ENCODE measurements at regions not wholly inside any gene's neighbourhood (a gene's known extent, or its start where the extent isn't known, plus 50 kb on each side); places are given as distances from the start of the nearest gene placed in this dataset.

DNA sequence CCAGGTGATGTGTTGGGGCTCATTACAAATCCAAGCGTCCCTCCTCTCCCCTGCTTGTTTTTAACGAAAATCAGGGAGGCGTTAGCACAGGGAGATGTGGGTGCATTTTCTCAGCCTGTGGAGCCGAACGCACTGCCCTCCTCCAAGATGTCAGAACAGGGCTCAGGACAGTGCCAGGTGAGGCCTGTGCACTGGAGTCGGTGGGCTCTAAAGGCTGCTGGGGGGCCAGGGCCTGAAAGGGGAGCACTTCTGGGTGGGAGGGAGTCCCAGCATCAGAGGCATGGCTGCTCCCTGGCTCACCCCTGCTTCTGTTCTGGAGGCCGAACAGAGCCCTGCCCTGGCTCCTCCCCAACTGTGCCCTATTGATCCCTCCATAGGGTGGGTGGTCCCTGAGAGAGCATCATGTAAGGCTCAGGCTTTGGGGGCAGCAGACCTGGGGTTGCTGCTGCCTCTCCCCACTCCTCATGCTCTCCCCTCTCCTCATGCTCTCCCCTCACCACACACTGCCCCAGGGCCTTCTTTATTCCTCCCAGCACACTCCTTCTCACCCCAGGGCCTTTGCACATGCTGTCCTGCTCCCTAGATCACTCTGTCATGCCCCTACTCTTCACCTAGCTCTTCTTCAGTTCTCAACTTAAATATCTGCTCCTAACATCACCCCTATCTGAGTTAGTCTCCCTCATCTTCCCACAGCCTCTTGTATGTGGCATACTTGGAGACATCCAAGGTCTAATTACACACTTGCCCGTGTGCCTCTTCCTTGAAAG is 725.2 kb downstream of the PTPRU start:
- DNase-seq (ENCODE audit: low read depth, low spot score) = no peak
- H3K27ac ChIP-seq (ENCODE audit: control insufficient read depth, insufficient read depth) = no peak overlapping the region
- no peaks in the 10 kb centered on the region for H3K79me2 ChIP-seq (ENCODE audit: control insufficient read depth, insufficient read depth, low read length)
- in situ Hi-C loops (cut with MboI) = no loop called here
- ChIA-PET POLR2A (no interaction called here), SMC1A (ENCODE audit: uncharacterized antibody, unreplicated experiment) (no interaction called here), CTCF (no interaction called here), RAD21 (ENCODE audit: unreplicated experiment) (no interaction called here)
- no peaks in the 10 kb centered on the region for H3K4me1 ChIP-seq (ENCODE audit: control insufficient read depth, insufficient read depth, low read length)
- no peak overlapping the region for H3K4me3 ChIP-seq
- intact Hi-C loops (cut with micrococcal nuclease; ENCODE audit: unreplicated experiment) = no loop called here
- WGBS (ENCODE audit: insufficient coverage, insufficient replicate concordance, low lambda C conversion rate, missing lambda C conversion rate) = 18% methylated on average over 8 of the region's 8 CpGs
- no peak overlapping the region for H3K9ac ChIP-seq (ENCODE audit: control insufficient read depth, insufficient read depth, low read length)
- no peak for ATAC-seq
- no peaks in the 10 kb centered on the region; a peak in 1 of 4 replicates for H3K27me3 ChIP-seq (replicated peaks in 1 of 2; ENCODE audit: control insufficient read depth in 2 of 2, insufficient read depth in 2 of 2, low read length in 1 of 2)
- FAIRE-seq = no peak
- H2AFZ ChIP-seq (ENCODE audit: control insufficient read depth, low read depth, low read length) = no peak overlapping the region
- no TSS peak for BruUV-seq (replicated peaks)
- H3K9me3 ChIP-seq (replicated peaks; ENCODE audit: control insufficient read depth, insufficient read depth, low read length) = no peaks in the 10 kb centered on the region
- H3K4me2 ChIP-seq (ENCODE audit: control insufficient read depth, insufficient read depth) = no peak overlapping the region
- no peaks in the 10 kb centered on the region for H3K36me3 ChIP-seq (ENCODE audit: control insufficient read depth in 2 of 2, insufficient read depth in 2 of 2, low read length in 1 of 2)
- H4K20me1 ChIP-seq (ENCODE audit: control insufficient read depth, insufficient read depth) = no peaks in the 10 kb centered on the region
- no peak for TF ChIP-seq EP300 (IDR thresholded peaks at IDR 0.05; ENCODE audit: borderline replicate concordance in 1 of 2, control insufficient read depth in 1 of 2, low read depth in 2 of 2, low read length in 2 of 2)
- TF ChIP-seq ZBED1 (IDR thresholded peaks at IDR 0.05; ENCODE audit: borderline replicate concordance) = no peak
- TF ChIP-seq PAX8 (IDR thresholded peaks at IDR 0.05) = no peak
- TF ChIP-seq, protein P1, sequence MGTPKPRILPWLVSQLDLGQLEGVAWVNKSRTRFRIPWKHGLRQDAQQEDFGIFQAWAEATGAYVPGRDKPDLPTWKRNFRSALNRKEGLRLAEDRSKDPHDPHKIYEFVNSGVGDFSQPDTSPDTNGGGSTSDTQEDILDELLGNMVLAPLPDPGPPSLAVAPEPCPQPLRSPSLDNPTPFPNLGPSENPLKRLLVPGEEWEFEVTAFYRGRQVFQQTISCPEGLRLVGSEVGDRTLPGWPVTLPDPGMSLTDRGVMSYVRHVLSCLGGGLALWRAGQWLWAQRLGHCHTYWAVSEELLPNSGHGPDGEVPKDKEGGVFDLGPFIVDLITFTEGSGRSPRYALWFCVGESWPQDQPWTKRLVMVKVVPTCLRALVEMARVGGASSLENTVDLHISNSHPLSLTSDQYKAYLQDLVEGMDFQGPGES (IDR thresholded peaks at IDR 0.05) = no peak
- TF ChIP-seq ZZZ3 (IDR thresholded peaks at IDR 0.05; ENCODE audit: control insufficient read depth, insufficient read length, low read depth) = no peak

- FAIRE-seq = no peak
- H3K36me3 ChIP-seq (ENCODE audit: control insufficient read depth in 2 of 2, insufficient read depth in 2 of 2, low read length in 1 of 2) = no peaks in the 10 kb centered on the region
- no peak for DNase-seq (ENCODE audit: low read depth, low spot score)
- CTCF ChIA-PET = no interaction called here
- H3K27ac ChIP-seq (ENCODE audit: control insufficient read depth, insufficient read depth) = no peak overlapping the region
- H3K9me3 ChIP-seq (replicated peaks; ENCODE audit: control insufficient read depth, insufficient read depth, low read length) = no peaks in the 10 kb centered on the region
- RAD21 ChIA-PET (ENCODE audit: unreplicated experiment) = no interaction called here
- 8% methylated on average over 10 of the region's 10 CpGs for WGBS (ENCODE audit: insufficient coverage, insufficient replicate concordance, low lambda C conversion rate, missing lambda C conversion rate)
- POLR2A ChIA-PET = no interaction called here
- H2AFZ ChIP-seq (ENCODE audit: control insufficient read depth, low read depth, low read length) = no peak overlapping the region
- in situ Hi-C loops (cut with MboI) (no loop called here), intact Hi-C loops (cut with micrococcal nuclease; ENCODE audit: unreplicated experiment) (no loop called here)
- ATAC-seq = no peak
- H3K4me1 ChIP-seq (ENCODE audit: control insufficient read depth, insufficient read depth, low read length) = no peaks in the 10 kb centered on the region
- SMC1A ChIA-PET (ENCODE audit: uncharacterized antibody, unreplicated experiment) = no interaction called here
- no peak overlapping the region for H3K4me3 ChIP-seq
- H3K79me2 ChIP-seq (ENCODE audit: control insufficient read depth, insufficient read depth, low read length) = no peaks in the 10 kb centered on the region
- H3K9ac ChIP-seq (ENCODE audit: control insufficient read depth, insufficient read depth, low read length) = no peak overlapping the region
- H4K20me1 ChIP-seq (ENCODE audit: control insufficient read depth, insufficient read depth) = no peaks in the 10 kb centered on the region
- H3K4me2 ChIP-seq (ENCODE audit: control insufficient read depth, insufficient read depth) = no peak overlapping the region
- no peaks in the 10 kb centered on the region; a peak in 1 of 4 replicates for H3K27me3 ChIP-seq (replicated peaks in 1 of 2; ENCODE audit: control insufficient read depth in 2 of 2, insufficient read depth in 2 of 2, low read length in 1 of 2)
- BruUV-seq (replicated peaks) = no TSS peak
- TF ChIP-seq PML (IDR thresholded peaks at IDR 0.05; ENCODE audit: low read length) (no peak), IKZF1 (conservative IDR thresholded peaks at IDR 0.05) (no peak), EP300 (IDR thresholded peaks at IDR 0.05; ENCODE audit: borderline replicate concordance in 1 of 2, control insufficient read depth in 1 of 2, low read depth in 2 of 2, low read length in 2 of 2) (no peak), BACH1 (IDR thresholded peaks at IDR 0.05; ENCODE audit: borderline replicate concordance) (no peak), REST (IDR thresholded peaks at IDR 0.05; ENCODE audit: low read depth, low read length) (no peak), ZNF274 (IDR thresholded peaks at IDR 0.05; ENCODE audit: insufficient read depth, insufficient read length) (no peak), HDGF (IDR thresholded peaks at IDR 0.05) (no peak), RCOR1 (conservative IDR thresholded peaks at IDR 0.05; ENCODE audit: low read depth, low read length) (no peak), ASH2L (IDR thresholded peaks at IDR 0.05; ENCODE audit: borderline replicate concordance, low read depth) (no peak), TCF7 (IDR thresholded peaks at IDR 0.05; ENCODE audit: borderline replicate concordance) (no peak), SIN3A (IDR thresholded peaks at IDR 0.05; ENCODE audit: low read depth, low read length) (no peak)
These were observed 724.6 kb downstream of the PTPRU start for GRCh38 chr1:29960876-29961275.
